Kidney epithelial cell (primary cell): ENCODE measurements at regions not wholly inside any gene's neighbourhood (a gene's known extent, or its start where the extent isn't known, plus 50 kb on each side); places are given as distances from the start of the nearest gene placed in this dataset.

Experiments used
- DNase-seq: peaks from one replicate; pipeline ENCODE4 v3.0.0-alpha.2; 2010; ENCODE audit warnings: low read depth
- H3K27me3 ChIP-seq: 2 replicates; pipeline ENCODE4 v1.6.0; 2011; ENCODE audit warnings: low read length; ENCODE audit not compliant: control insufficient read depth, insufficient read depth
- H3K36me3 ChIP-seq: 2 replicates; pipeline ENCODE4 v1.5.1; 2011; ENCODE audit warnings: low read length; ENCODE audit not compliant: control insufficient read depth, insufficient read depth
- H3K4me3 ChIP-seq: 2 replicates; pipeline ENCODE4 v1.5.1; 2011; ENCODE audit warnings: low read depth, mild to moderate bottlenecking, control low read depth, low read length
- TF ChIP-seq, protein P1 (sequence below): IDR thresholded peaks from 2 replicates; pipeline ENCODE4 v1.5.1; 2011; ENCODE audit warnings: mild to moderate bottlenecking, moderate library complexity, low read length, control low read depth, inconsistent platforms; ENCODE audit not compliant: insufficient read depth, poor library complexity, severe bottlenecking

DNA sequence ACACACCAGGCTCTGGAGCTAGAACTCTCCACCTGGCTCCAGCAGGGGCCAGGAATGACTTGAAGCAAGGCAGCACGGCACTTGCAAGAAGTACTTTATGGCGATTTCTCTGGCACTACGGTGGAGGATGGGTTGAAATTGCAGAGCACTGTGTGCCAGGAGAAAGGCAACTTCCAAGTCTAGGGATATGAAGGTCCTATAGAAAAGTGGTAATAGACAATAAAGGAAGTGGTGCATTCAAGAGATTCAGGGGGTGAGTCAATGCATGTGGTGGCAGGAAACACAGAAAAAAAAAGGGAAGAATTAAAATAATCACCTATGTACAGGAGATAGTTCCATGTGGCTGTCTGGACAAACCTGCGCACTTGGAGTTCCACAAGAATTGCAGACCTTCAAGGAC lies 240.3 kb upstream of the DYNLRB2 start:
- no peaks in the 10 kb centered on the region for H3K36me3 ChIP-seq
- DNase-seq = no peak
- H3K4me3 ChIP-seq = no peak overlapping the region
- TF ChIP-seq, protein P1, sequence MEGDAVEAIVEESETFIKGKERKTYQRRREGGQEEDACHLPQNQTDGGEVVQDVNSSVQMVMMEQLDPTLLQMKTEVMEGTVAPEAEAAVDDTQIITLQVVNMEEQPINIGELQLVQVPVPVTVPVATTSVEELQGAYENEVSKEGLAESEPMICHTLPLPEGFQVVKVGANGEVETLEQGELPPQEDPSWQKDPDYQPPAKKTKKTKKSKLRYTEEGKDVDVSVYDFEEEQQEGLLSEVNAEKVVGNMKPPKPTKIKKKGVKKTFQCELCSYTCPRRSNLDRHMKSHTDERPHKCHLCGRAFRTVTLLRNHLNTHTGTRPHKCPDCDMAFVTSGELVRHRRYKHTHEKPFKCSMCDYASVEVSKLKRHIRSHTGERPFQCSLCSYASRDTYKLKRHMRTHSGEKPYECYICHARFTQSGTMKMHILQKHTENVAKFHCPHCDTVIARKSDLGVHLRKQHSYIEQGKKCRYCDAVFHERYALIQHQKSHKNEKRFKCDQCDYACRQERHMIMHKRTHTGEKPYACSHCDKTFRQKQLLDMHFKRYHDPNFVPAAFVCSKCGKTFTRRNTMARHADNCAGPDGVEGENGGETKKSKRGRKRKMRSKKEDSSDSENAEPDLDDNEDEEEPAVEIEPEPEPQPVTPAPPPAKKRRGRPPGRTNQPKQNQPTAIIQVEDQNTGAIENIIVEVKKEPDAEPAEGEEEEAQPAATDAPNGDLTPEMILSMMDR = no peak
- no peaks in the 10 kb centered on the region for H3K27me3 ChIP-seq

DNA sequence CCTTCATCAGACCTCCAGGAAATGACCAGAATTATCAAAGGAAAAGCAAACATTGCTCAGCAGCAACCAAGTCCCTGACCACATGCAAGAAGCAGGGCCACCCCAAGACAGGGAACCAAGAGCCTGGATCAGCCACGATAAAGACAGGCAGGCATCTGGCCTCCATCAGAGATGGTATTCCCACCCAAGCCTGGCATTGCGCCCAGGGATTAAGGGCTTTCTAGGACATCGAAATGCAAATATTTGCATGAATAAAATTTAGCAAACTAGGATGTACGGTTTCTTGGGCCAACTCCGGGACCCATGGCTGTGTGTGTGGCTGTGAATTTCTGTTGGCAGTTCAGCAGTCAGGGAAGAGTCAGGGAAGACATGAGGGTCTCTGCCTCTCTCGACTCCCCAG lies 241.4 kb upstream of the DYNLRB2 start:
- H3K4me3 ChIP-seq = no peak overlapping the region
- no peak for DNase-seq
- H3K36me3 ChIP-seq = no peaks in the 10 kb centered on the region
- TF ChIP-seq, protein P1 = no peak
- H3K27me3 ChIP-seq = no peaks in the 10 kb centered on the region

DNA sequence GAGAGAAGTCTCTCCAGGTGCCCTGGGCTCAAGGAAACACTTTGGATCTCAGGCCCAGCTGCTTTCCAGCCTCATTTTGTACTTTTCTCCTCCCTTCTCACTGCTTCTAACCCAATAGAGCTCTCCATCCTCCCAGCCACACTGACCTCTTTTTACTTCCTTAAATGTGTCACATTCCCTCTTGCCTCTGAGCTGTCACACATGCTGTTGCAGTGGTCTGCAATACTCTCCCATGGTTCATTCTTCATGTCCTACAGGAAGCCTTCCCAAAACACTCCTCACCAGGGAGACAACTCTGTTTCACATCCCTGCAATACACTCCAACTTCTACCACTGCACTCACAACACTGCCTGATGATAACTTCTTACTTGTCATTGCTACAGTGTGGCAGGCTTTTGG lies 242.1 kb upstream of the DYNLRB2 start:
- Histone ChIP-seq H3K4me3 (no peak overlapping the region), H3K36me3 (no peaks in the 10 kb centered on the region), H3K27me3 (no peaks in the 10 kb centered on the region)
- TF ChIP-seq, protein P1 = no peak
- no peak for DNase-seq

DNA sequence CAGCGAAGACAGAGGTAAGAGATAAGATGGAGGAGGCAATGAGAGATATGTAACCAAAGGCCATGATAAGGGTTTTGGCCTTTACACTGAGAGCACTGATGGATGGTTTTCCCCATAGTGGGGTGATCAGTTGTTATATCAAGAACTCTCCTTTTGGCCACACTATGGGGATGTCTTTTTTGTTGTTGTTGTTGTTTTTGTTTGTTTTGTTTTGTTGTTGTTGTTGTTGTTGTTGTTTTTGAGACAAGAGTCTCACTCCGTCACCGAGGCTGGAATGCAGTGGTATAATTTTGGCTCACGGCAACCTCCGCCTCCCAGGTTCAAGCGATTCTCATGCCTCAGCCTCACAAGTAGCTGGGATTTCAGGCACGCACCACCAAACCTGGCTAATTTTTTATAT lies 244.8 kb upstream of the DYNLRB2 start:
- no peak for DNase-seq
- TF ChIP-seq, protein P1 = no peak
- Histone ChIP-seq H3K4me3 (no peak overlapping the region), H3K36me3 (no peaks in the 10 kb centered on the region), H3K27me3 (no peaks in the 10 kb centered on the region)

DNA sequence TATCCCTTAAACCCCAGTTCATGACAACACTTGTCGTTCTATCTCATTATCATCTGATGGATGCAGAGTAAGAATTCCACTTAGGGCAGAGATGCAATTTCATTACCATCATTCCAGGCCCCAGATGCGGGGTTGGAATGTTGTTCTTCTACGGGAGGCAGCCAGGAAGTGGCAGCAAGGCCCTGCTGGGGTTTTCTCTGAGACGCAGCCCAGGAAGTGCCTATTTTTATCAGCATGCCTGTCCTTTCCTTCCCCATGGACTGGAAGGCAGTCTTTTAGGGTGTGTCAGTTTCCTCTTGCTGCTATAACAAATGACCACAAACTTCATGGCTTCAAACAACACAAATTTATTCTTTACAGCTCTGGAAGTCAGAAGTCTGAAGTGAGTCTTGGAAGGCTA lies 246.6 kb upstream of the DYNLRB2 start:
- TF ChIP-seq, protein P1 = no peak

DNA sequence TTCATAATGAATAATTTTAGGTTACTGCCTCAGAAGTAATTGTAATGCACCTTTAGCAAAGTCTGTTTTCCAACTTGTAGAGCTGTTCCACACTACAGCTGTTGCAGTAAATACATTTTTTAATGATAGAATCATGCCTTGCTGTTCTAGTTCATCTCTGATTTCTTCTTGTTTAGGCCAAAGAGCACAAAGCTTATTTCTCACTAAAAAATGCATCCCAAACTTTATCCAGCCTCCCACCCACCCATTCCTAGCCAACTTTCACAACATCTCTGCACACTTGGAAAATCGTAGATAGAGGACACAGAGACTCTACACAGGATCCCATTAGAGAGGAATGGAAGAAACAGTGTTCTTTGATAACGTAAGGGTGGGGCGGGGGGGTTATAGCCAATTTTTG lies 252.2 kb upstream of the DYNLRB2 start:
- Histone ChIP-seq H3K36me3 (no peaks in the 10 kb centered on the region), H3K27me3 (no peaks in the 10 kb centered on the region), H3K4me3 (no peak overlapping the region)
- TF ChIP-seq, protein P1 = no peak
- no peak for DNase-seq

More for the DNA sequence above, 246.6 kb upstream of the DYNLRB2 start:
- Histone ChIP-seq H3K4me3 (no peak overlapping the region), H3K27me3 (no peaks in the 10 kb centered on the region), H3K36me3 (no peaks in the 10 kb centered on the region)
- DNase-seq = no peak
